ENCODE measurements at regions not wholly inside any gene's neighbourhood (a gene's known extent, or its start where the extent isn't known, plus 50 kb on each side); places are given as distances from the start of the nearest gene placed in this dataset.

DNA sequence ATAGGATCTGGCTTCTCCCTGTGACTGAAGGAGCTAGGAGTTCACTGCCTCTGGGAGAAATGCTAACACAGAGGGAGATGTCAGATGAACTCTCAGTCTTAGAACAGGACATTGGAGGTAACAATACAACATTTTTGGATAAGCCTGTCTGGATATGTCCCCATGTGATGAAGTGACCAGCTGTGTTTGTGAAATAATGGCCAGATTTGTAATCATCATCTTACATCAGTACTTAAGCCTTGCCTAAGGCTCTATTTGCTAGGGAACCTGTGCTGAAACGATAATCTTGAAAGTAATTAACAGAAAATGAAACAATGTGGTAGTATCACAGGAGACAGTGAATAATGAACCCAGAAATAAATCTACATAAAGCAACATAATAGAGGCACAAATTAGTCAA, 56.2 kb downstream of the CRPPA start:
- Histone ChIP-seq H3K9me3 (no peaks in the 10 kb centered on the region), H3K4me1 (no peaks in the 10 kb centered on the region), H3K36me3 (no peaks in the 10 kb centered on the region), H3K27ac (no peak overlapping the region), H3K4me3 (no peak overlapping the region), H3K27me3 (no peaks in the 10 kb centered on the region)
- in situ Hi-C loops (cut with MboI; ENCODE audit: low sequenced_read_pairs in 4 of 4) (no loop called here), intact Hi-C loops (cut with DNase I; ENCODE audit: low total_unique reads) (no loop called here)
- DNase-seq (no peak), ATAC-seq (no peak)
- TF ChIP-seq, protein P1, sequence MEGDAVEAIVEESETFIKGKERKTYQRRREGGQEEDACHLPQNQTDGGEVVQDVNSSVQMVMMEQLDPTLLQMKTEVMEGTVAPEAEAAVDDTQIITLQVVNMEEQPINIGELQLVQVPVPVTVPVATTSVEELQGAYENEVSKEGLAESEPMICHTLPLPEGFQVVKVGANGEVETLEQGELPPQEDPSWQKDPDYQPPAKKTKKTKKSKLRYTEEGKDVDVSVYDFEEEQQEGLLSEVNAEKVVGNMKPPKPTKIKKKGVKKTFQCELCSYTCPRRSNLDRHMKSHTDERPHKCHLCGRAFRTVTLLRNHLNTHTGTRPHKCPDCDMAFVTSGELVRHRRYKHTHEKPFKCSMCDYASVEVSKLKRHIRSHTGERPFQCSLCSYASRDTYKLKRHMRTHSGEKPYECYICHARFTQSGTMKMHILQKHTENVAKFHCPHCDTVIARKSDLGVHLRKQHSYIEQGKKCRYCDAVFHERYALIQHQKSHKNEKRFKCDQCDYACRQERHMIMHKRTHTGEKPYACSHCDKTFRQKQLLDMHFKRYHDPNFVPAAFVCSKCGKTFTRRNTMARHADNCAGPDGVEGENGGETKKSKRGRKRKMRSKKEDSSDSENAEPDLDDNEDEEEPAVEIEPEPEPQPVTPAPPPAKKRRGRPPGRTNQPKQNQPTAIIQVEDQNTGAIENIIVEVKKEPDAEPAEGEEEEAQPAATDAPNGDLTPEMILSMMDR (IDR thresholded peaks at IDR 0.05 in 4 of 5, conservative IDR thresholded peaks at IDR 0.05 in 1 of 5) = no peak
- TF ChIP-seq POLR2A (IDR thresholded peaks at IDR 0.05) = no peak

DNA sequence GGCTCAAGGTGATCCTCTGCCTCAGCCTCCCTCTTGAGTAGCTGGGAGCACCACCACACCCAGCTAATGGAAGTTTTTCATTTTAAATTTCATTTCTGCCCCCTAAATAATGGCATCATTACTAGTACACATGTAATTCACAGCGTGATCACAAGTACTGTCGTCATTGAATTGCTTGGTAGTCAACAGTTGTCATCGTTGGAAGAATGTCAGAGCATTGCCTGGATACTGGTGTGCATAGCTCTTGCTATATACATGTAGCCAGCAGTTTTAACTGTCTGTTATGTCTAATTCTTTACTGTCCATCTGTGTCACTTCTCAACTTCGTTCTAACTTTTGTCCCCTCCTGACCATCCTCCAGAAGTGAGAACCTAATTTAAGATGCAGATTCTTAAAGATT, 62.1 kb downstream of the CRPPA start:
- H3K36me3 ChIP-seq = no peaks in the 10 kb centered on the region
- intact Hi-C loops (cut with DNase I; ENCODE audit: low total_unique reads) = no loop called here
- ATAC-seq = no peak
- H3K27ac ChIP-seq = no peak overlapping the region
- DNase-seq = no peak
- no peak overlapping the region for H3K4me3 ChIP-seq
- TF ChIP-seq POLR2A (IDR thresholded peaks at IDR 0.05) = no peak
- TF ChIP-seq, protein P1 (IDR thresholded peaks at IDR 0.05 in 4 of 5, conservative IDR thresholded peaks at IDR 0.05 in 1 of 5) = no peak
- no peaks in the 10 kb centered on the region for H3K27me3 ChIP-seq
- no peaks in the 10 kb centered on the region for H3K9me3 ChIP-seq
- in situ Hi-C loops (cut with MboI; ENCODE audit: low sequenced_read_pairs in 4 of 4) = no loop called here
- peaks cover 0 to 7% of the 10 kb centered on the region in 2 donors for H3K4me1 ChIP-seq

DNA sequence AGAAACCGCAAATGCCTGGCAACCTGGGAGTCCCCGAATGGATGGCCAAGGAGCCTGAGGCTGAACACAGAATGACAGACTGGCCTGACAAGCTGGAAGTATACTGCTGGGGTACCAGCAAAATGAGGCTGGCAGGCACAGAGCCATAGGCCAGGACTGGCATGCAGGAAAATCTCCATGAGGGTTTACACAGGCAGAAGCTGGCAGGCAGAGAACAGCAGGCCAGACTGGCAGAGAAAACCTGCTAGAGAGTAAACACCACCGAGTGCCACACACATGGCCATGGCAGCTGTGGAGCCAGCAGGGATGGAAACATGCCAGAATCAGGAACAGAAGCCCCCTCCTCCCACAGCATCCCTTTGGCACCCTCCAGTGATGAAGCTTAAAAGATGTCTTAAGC, 63.4 kb downstream of the CRPPA start:
- DNase-seq (no peak), ATAC-seq (no peak)
- Histone ChIP-seq H3K9me3 (no peaks in the 10 kb centered on the region), H3K27me3 (no peaks in the 10 kb centered on the region), H3K27ac (no peak overlapping the region), H3K4me3 (no peak overlapping the region), H3K4me1 (peaks cover 0 to 7% of the 10 kb centered on the region in 2 donors), H3K36me3 (no peaks in the 10 kb centered on the region)
- in situ Hi-C loops (cut with MboI; ENCODE audit: low sequenced_read_pairs in 4 of 4) = no loop called here
- TF ChIP-seq, protein P1 (IDR thresholded peaks at IDR 0.05 in 4 of 5, conservative IDR thresholded peaks at IDR 0.05 in 1 of 5) = no peak
- TF ChIP-seq POLR2A (IDR thresholded peaks at IDR 0.05) = no peak
- intact Hi-C loops (cut with DNase I; ENCODE audit: low total_unique reads) = no loop called here

DNA sequence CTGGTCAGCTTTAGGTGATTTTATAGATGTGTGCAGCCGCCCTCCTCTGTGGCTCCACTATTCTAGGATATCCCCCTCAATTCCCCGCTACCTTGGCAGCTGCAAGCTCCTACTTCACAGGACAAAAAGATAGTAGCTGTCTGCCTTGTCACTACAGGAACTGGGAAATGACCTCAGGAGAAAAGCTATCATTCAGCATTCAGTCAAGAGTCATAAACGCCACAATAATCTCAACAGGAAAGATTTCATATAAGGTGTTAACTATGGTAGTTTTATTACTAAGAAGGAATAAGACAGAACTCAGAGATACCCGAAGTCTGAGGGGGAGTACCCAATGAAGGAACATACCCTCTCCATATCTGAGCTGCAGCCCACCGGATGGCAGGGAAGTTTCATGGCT, 63.9 kb downstream of the CRPPA start:
- intact Hi-C loops (cut with DNase I; ENCODE audit: low total_unique reads) (no loop called here), in situ Hi-C loops (cut with MboI; ENCODE audit: low sequenced_read_pairs in 4 of 4) (no loop called here)
- Histone ChIP-seq H3K27me3 (no peaks in the 10 kb centered on the region), H3K27ac (no peak overlapping the region), H3K4me3 (no peak overlapping the region), H3K4me1 (peaks cover 0 to 7% of the 10 kb centered on the region in 2 donors), H3K36me3 (no peaks in the 10 kb centered on the region), H3K9me3 (no peaks in the 10 kb centered on the region)
- ATAC-seq = no peak
- no peak for DNase-seq
- TF ChIP-seq POLR2A (IDR thresholded peaks at IDR 0.05) = no peak
- TF ChIP-seq, protein P1 (IDR thresholded peaks at IDR 0.05 in 4 of 5, conservative IDR thresholded peaks at IDR 0.05 in 1 of 5) = no peak

DNA sequence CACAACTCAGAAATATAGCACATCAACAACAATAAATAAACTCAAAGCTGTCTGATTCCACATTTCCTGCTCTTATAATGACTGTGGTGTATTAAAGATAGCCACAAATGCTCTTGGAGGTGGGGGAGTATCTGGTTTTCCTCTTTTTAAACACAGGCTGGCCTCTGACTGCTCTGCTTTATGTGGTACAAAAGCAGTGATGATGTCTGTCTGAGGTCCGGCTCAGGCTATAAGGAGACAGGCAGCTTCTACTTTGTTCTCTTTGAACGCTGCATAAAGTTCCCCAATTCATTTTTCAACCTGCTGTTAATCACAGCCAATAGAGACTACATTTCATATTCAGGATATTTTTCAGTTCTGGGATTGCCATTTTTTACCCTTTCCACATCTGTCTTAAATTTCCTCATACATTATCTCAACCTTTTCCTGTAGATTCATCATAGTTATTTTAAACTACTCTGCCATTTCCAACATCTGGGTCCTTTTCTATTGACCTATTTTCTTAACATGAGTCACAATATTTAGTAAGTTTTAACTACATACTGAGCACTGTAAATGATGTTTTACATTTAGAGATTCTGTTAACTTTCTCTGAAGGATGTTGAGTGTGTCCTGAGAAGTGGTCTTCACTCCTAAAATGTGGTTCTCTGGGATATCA, 64.9 kb downstream of the CRPPA start:
- intact Hi-C loops (cut with DNase I; ENCODE audit: low total_unique reads) (no loop called here), in situ Hi-C loops (cut with MboI; ENCODE audit: low sequenced_read_pairs in 4 of 4) (no loop called here)
- no peak for ATAC-seq

More for the DNA sequence above, 64.9 kb downstream of the CRPPA start:
- Histone ChIP-seq H3K4me1 (peaks cover 0 to 7% of the 10 kb centered on the region in 2 donors), H3K4me3 (no peak overlapping the region), H3K36me3 (no peaks in the 10 kb centered on the region), H3K9me3 (no peaks in the 10 kb centered on the region), H3K27ac (no peak overlapping the region), H3K27me3 (no peaks in the 10 kb centered on the region)
- TF ChIP-seq, protein P1 (IDR thresholded peaks at IDR 0.05 in 4 of 5, conservative IDR thresholded peaks at IDR 0.05 in 1 of 5) = no peak
- no peak for TF ChIP-seq POLR2A (IDR thresholded peaks at IDR 0.05)
- DNase-seq = no peak
